GM12878 (cell line): ENCODE measurements at regions not wholly inside any gene's neighbourhood (a gene's known extent, or its start where the extent isn't known, plus 50 kb on each side); places are given as distances from the start of the nearest gene placed in this dataset.

Experiments used
- ATAC-seq: fragments of 200-7000 bp; cut with Tn5 transposase; 3 replicates; pipeline ENCODE4 v1.9.1; 2020; ENCODE audit warnings: mild to moderate bottlenecking, moderate library complexity
- BruUV-seq: library from RNA; stranded (reverse); fragments of 400-500 nt; replicated peaks from 2 replicates; lab custom pipeline; 2021; lab: Mats Ljungman, UMichigan
- CTCF ChIA-PET: fragments of 300-600 bp; sonication (Branson Sonifier 250); formaldehyde crosslinking; extraction: SDS; loops from one replicate; lab custom pipeline; 2021; ENCODE audit warnings: inconsistent platforms; lab: Yijun Ruan, JAX
- POLR2A ChIA-PET: fragments of 350-600 bp; formaldehyde crosslinking; extraction: SDS; loops from one replicate; lab custom pipeline; 2021; ENCODE audit warnings: inconsistent platforms; lab: Charles Lee
- RAD21 ChIA-PET: fragments of 300-600 bp; sonication (Branson Sonifier 250); formaldehyde crosslinking; loops from one replicate; lab custom pipeline; 2023; ENCODE audit warnings: antibody characterized with exemption; ENCODE audit not compliant: unreplicated experiment; lab: Charles Lee
- SMC1A ChIA-PET: fragments of 300-600 bp; sonication (Branson Sonifier 250); formaldehyde crosslinking; loops from one replicate; lab custom pipeline; 2023; ENCODE audit not compliant: unreplicated experiment, uncharacterized antibody; lab: Charles Lee
- DNase-seq: peaks from one replicate; pipeline ENCODE4 v3.0.0-alpha.2; 2011; ENCODE audit warnings: low read depth, low spot score
- FAIRE-seq: peaks from 3 replicates; lab custom pipeline; 2011; peaks lifted over from hg19 to GRCh38; lab: Jason Lieb, UNC
- H2AFZ ChIP-seq: 2 replicates; pipeline ENCODE4 v1.6.0; 2011; ENCODE audit warnings: low read depth, low read length, control low read depth; ENCODE audit not compliant: control insufficient read depth
- H3K27ac ChIP-seq: 2 replicates; pipeline ENCODE4 v1.5.1; 2011; ENCODE audit warnings: control low read depth; ENCODE audit not compliant: control insufficient read depth, insufficient read depth
- H3K27me3 ChIP-seq, 2 experiments: replicated peaks in 1 of 2; 2 replicates each; pipeline versions ENCODE4 v1.6.0 to v1.6.1; 2011; ENCODE audit warnings: low read length in 1 of 2; ENCODE audit not compliant: control insufficient read depth in 2 of 2, insufficient read depth in 2 of 2
- H3K36me3 ChIP-seq, 2 experiments: 2 replicates each; pipeline ENCODE4 v1.5.1; 2011; ENCODE audit warnings: low read length in 1 of 2; ENCODE audit not compliant: control insufficient read depth in 2 of 2, insufficient read depth in 2 of 2
- H3K4me1 ChIP-seq: 2 replicates; pipeline ENCODE4 v1.6.1; 2011; ENCODE audit warnings: mild to moderate bottlenecking, low read length, moderate library complexity, mixed read lengths; ENCODE audit not compliant: control insufficient read depth, insufficient read depth
- H3K4me2 ChIP-seq: 2 replicates; pipeline ENCODE4 v1.6.0; 2011; ENCODE audit warnings: control low read depth; ENCODE audit not compliant: control insufficient read depth, insufficient read depth
- H3K4me3 ChIP-seq: fragments of 200-600 bp; sonication (generic); 2 replicates; pipeline ENCODE4 v1.5.1; 2016
- H3K79me2 ChIP-seq: 2 replicates; pipeline ENCODE4 v1.6.0; 2011; ENCODE audit warnings: low read length; ENCODE audit not compliant: control insufficient read depth, insufficient read depth
- H3K9ac ChIP-seq: 2 replicates; pipeline ENCODE4 v1.8.0; 2011; ENCODE audit warnings: low read length, control low read depth, mixed read lengths; ENCODE audit not compliant: control insufficient read depth, insufficient read depth
- H3K9me3 ChIP-seq: replicated peaks from 3 replicates; pipeline ENCODE4 v1.5.1; 2011; ENCODE audit warnings: mild to moderate bottlenecking, low read length; ENCODE audit not compliant: control insufficient read depth, insufficient read depth
- H4K20me1 ChIP-seq: 2 replicates; pipeline ENCODE4 v1.6.0; 2011; ENCODE audit not compliant: control insufficient read depth, insufficient read depth
- CREB1 ChIP-seq: IDR thresholded peaks from 2 replicates; pipeline ENCODE4 v1.6.1; 2012; ENCODE audit warnings: low read depth, mild to moderate bottlenecking, inconsistent platforms
- FOXK2 ChIP-seq: fragments of 450-650 bp; IDR thresholded peaks from 2 replicates; pipeline ENCODE4 v1.6.1; 2017; ENCODE audit warnings: mild to moderate bottlenecking, moderate library complexity
- RELA ChIP-seq: fragments of 450-650 bp; IDR thresholded peaks from 2 replicates; pipeline ENCODE4 v1.8.0; 2014; ENCODE audit warnings: borderline replicate concordance; ENCODE audit not compliant: partially characterized antibody
- SMAD5 ChIP-seq: IDR thresholded peaks from 2 replicates; pipeline ENCODE4 v1.6.1; 2016; ENCODE audit warnings: antibody characterized with exemption, low read depth
- SMC3 ChIP-seq: IDR thresholded peaks from 2 replicates; pipeline ENCODE4 v1.6.1; 2011; ENCODE audit warnings: low read length, improper control_type of control experiment, borderline replicate concordance
- STAT3 ChIP-seq: IDR thresholded peaks from 2 replicates; pipeline ENCODE4 v1.6.1; 2011; ENCODE audit warnings: low read depth, low read length, improper control_type of control experiment
- YBX1 ChIP-seq: fragments of 450-650 bp; IDR thresholded peaks from 2 replicates; pipeline ENCODE4 v1.6.1; 2016; ENCODE audit warnings: antibody characterized with exemption
- WGBS: methylation state at CpG from one replicate; pipeline ENCODE4 v1.1.6; 2016; ENCODE audit warnings: low lambda C conversion rate; ENCODE audit not compliant: insufficient replicate concordance, insufficient coverage; ENCODE audit errors: missing lambda C conversion rate; 5-methylcytosine and 5-hydroxymethylcytosine counted together
- in situ Hi-C: fragments of 300-500 bp; cut with MboI; formaldehyde crosslinking; loops from 9 replicates; pipeline ENCODE4 v1.14.3; 2018; ENCODE audit warnings: mixed read lengths
- intact Hi-C: fragments of 100-400 bp; cut with micrococcal nuclease; formaldehyde crosslinking; loops from one replicate; pipeline ENCODE4 v1.14.2; 2022; ENCODE audit not compliant: unreplicated experiment
- TF ChIP-seq, protein P1 (sequence below): IDR thresholded peaks from 2 replicates; pipeline ENCODE4 v1.6.1; 2012; ENCODE audit warnings: mild to moderate bottlenecking, low read depth, low read length
- TF ChIP-seq, protein P2 (sequence below): fragments of 450-650 bp; IDR thresholded peaks from 2 replicates; pipeline ENCODE4 v1.6.1; 2018; ENCODE audit warnings: mild to moderate bottlenecking, low read depth, moderate library complexity; ENCODE audit not compliant: partially characterized antibody
- TF ChIP-seq, protein P3 (sequence below): fragments of 450-650 bp; conservative IDR thresholded peaks from 2 replicates; pipeline ENCODE4 v1.6.1; 2017; ENCODE audit warnings: mild to moderate bottlenecking, moderate library complexity
- TF ChIP-seq, protein P4 (sequence below): IDR thresholded peaks from 2 replicates; pipeline ENCODE4 v1.6.1; 2011; ENCODE audit warnings: low read depth, low read length, improper control_type of control experiment, borderline replicate concordance
- TF ChIP-seq, protein P5 (sequence below): fragments of 450-650 bp; IDR thresholded peaks from 2 replicates; pipeline ENCODE4 v1.6.1; 2016; ENCODE audit warnings: mild to moderate bottlenecking, moderate library complexity, borderline replicate concordance

DNA sequence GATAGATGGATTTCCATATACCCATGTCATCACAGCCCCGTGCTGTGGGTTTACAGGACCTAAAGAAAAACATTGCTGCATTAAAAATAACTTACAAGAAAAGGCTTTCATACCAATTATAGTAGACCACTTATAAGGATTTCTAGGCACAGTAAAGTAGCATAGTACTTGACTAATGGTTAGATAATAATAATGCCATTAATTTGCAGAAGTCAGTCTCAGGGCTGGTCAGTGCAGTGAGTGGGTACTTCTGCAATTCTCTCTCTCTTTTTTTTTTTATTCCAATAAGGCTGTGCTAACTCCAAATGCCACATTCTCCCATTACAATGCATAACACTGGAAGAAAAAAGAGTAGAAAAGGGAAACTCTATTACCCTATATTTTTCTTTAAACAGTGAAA lies 73.1 kb upstream of the TMPRSS15 start:
- intact Hi-C loops = no loop called here
- 5% methylated on average over 1 of the region's 1 CpG for WGBS
- CTCF ChIA-PET = no interaction called here
- SMC1A ChIA-PET = no interaction called here
- no peak overlapping the region for H3K9ac ChIP-seq
- H3K4me1 ChIP-seq = no peaks in the 10 kb centered on the region
- RAD21 ChIA-PET = no interaction called here
- in situ Hi-C loops = no loop called here
- no peaks in the 10 kb centered on the region for H3K79me2 ChIP-seq
- BruUV-seq = no TSS peak
- H3K4me2 ChIP-seq = no peak overlapping the region
- H3K4me3 ChIP-seq = no peak overlapping the region
- POLR2A ChIA-PET = no interaction called here
- H3K27me3 ChIP-seq = no peaks in the 10 kb centered on the region
- no peak overlapping the region for H2AFZ ChIP-seq
- ATAC-seq (no peak), DNase-seq (no peak), FAIRE-seq (no peak)
- no peaks in the 10 kb centered on the region for H4K20me1 ChIP-seq
- no peak overlapping the region for H3K27ac ChIP-seq
- H3K9me3 ChIP-seq = no peaks in the 10 kb centered on the region
- no peaks in the 10 kb centered on the region for H3K36me3 ChIP-seq
- TF ChIP-seq FOXK2 = no peak
- no peak for TF ChIP-seq YBX1
- TF ChIP-seq STAT3 = no peak
- TF ChIP-seq RELA = no peak
- TF ChIP-seq, protein P1, sequence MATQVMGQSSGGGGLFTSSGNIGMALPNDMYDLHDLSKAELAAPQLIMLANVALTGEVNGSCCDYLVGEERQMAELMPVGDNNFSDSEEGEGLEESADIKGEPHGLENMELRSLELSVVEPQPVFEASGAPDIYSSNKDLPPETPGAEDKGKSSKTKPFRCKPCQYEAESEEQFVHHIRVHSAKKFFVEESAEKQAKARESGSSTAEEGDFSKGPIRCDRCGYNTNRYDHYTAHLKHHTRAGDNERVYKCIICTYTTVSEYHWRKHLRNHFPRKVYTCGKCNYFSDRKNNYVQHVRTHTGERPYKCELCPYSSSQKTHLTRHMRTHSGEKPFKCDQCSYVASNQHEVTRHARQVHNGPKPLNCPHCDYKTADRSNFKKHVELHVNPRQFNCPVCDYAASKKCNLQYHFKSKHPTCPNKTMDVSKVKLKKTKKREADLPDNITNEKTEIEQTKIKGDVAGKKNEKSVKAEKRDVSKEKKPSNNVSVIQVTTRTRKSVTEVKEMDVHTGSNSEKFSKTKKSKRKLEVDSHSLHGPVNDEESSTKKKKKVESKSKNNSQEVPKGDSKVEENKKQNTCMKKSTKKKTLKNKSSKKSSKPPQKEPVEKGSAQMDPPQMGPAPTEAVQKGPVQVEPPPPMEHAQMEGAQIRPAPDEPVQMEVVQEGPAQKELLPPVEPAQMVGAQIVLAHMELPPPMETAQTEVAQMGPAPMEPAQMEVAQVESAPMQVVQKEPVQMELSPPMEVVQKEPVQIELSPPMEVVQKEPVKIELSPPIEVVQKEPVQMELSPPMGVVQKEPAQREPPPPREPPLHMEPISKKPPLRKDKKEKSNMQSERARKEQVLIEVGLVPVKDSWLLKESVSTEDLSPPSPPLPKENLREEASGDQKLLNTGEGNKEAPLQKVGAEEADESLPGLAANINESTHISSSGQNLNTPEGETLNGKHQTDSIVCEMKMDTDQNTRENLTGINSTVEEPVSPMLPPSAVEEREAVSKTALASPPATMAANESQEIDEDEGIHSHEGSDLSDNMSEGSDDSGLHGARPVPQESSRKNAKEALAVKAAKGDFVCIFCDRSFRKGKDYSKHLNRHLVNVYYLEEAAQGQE = no peak
- TF ChIP-seq CREB1 = no peak
- TF ChIP-seq, protein P2, sequence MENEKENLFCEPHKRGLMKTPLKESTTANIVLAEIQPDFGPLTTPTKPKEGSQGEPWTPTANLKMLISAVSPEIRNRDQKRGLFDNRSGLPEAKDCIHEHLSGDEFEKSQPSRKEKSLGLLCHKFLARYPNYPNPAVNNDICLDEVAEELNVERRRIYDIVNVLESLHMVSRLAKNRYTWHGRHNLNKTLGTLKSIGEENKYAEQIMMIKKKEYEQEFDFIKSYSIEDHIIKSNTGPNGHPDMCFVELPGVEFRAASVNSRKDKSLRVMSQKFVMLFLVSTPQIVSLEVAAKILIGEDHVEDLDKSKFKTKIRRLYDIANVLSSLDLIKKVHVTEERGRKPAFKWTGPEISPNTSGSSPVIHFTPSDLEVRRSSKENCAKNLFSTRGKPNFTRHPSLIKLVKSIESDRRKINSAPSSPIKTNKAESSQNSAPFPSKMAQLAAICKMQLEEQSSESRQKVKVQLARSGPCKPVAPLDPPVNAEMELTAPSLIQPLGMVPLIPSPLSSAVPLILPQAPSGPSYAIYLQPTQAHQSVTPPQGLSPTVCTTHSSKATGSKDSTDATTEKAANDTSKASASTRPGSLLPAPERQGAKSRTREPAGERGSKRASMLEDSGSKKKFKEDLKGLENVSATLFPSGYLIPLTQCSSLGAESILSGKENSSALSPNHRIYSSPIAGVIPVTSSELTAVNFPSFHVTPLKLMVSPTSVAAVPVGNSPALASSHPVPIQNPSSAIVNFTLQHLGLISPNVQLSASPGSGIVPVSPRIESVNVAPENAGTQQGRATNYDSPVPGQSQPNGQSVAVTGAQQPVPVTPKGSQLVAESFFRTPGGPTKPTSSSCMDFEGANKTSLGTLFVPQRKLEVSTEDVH = no peak
- TF ChIP-seq, protein P3, sequence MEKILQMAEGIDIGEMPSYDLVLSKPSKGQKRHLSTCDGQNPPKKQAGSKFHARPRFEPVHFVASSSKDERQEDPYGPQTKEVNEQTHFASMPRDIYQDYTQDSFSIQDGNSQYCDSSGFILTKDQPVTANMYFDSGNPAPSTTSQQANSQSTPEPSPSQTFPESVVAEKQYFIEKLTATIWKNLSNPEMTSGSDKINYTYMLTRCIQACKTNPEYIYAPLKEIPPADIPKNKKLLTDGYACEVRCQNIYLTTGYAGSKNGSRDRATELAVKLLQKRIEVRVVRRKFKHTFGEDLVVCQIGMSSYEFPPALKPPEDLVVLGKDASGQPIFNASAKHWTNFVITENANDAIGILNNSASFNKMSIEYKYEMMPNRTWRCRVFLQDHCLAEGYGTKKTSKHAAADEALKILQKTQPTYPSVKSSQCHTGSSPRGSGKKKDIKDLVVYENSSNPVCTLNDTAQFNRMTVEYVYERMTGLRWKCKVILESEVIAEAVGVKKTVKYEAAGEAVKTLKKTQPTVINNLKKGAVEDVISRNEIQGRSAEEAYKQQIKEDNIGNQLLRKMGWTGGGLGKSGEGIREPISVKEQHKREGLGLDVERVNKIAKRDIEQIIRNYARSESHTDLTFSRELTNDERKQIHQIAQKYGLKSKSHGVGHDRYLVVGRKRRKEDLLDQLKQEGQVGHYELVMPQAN = no peak
- TF ChIP-seq SMC3 = no peak
- TF ChIP-seq, protein P4, sequence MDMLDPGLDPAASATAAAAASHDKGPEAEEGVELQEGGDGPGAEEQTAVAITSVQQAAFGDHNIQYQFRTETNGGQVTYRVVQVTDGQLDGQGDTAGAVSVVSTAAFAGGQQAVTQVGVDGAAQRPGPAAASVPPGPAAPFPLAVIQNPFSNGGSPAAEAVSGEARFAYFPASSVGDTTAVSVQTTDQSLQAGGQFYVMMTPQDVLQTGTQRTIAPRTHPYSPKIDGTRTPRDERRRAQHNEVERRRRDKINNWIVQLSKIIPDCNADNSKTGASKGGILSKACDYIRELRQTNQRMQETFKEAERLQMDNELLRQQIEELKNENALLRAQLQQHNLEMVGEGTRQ = no peak
- no peak for TF ChIP-seq SMAD5
- TF ChIP-seq, protein P5, sequence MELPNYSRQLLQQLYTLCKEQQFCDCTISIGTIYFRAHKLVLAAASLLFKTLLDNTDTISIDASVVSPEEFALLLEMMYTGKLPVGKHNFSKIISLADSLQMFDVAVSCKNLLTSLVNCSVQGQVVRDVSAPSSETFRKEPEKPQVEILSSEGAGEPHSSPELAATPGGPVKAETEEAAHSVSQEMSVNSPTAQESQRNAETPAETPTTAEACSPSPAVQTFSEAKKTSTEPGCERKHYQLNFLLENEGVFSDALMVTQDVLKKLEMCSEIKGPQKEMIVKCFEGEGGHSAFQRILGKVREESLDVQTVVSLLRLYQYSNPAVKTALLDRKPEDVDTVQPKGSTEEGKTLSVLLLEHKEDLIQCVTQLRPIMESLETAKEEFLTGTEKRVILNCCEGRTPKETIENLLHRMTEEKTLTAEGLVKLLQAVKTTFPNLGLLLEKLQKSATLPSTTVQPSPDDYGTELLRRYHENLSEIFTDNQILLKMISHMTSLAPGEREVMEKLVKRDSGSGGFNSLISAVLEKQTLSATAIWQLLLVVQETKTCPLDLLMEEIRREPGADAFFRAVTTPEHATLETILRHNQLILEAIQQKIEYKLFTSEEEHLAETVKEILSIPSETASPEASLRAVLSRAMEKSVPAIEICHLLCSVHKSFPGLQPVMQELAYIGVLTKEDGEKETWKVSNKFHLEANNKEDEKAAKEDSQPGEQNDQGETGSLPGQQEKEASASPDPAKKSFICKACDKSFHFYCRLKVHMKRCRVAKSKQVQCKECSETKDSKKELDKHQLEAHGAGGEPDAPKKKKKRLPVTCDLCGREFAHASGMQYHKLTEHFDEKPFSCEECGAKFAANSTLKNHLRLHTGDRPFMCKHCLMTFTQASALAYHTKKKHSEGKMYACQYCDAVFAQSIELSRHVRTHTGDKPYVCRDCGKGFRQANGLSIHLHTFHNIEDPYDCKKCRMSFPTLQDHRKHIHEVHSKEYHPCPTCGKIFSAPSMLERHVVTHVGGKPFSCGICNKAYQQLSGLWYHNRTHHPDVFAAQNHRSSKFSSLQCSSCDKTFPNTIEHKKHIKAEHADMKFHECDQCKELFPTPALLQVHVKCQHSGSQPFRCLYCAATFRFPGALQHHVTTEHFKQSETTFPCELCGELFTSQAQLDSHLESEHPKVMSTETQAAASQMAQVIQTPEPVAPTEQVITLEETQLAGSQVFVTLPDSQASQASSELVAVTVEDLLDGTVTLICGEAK = no peak
